ENCODE measurements at regions not wholly inside any gene's neighbourhood (a gene's known extent, or its start where the extent isn't known, plus 50 kb on each side); places are given as distances from the start of the nearest gene placed in this dataset.
"Not testable (repeated sequence)": the region's sequence is repeated elsewhere in the genome, so short reads cannot be mapped to it uniquely, and the experiment has no call there.

GRCh38 chr10:127649642-127650041 is 87.3 kb upstream of the FOXI2 start:
- no peak overlapping the region for H3K4me3 ChIP-seq (ENCODE audit: low read depth, low read length)
- no peak for TF ChIP-seq CTCF (IDR thresholded peaks at IDR 0.05; ENCODE audit: low read depth, low read length)
- in situ Hi-C loops (cut with HindIII; ENCODE audit: low sequenced_read_pairs): no loop called here
- no peak for DNase-seq (ENCODE audit: low read depth, low spot score)

DNA sequence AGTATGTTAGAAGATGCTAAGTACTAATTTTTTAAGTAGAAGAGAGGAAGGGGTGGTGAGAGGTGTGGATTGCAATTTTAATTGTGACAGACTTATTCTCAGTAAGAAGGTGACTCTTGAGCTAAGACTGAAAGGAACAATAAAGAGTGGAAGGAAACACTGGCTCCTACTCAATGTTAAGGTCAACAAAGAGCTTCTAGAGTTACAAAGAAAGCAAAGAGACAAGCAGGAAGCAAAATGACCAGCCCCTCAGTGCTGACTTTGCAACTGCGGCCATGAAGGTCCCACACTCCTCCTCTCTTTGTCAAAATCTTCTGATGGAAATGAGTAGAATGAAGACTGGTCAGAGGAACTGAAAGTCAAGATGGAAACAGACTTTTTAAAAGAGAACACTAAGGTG is 79.9 kb upstream of the FOXI2 start:
- no peak for DNase-seq (ENCODE audit: low read depth, low spot score)
- no peak overlapping the region for H3K4me3 ChIP-seq (ENCODE audit: low read depth, low read length)
- in situ Hi-C loops (cut with HindIII; ENCODE audit: low sequenced_read_pairs): no loop called here
- no peak for TF ChIP-seq CTCF (IDR thresholded peaks at IDR 0.05; ENCODE audit: low read depth, low read length)

DNA sequence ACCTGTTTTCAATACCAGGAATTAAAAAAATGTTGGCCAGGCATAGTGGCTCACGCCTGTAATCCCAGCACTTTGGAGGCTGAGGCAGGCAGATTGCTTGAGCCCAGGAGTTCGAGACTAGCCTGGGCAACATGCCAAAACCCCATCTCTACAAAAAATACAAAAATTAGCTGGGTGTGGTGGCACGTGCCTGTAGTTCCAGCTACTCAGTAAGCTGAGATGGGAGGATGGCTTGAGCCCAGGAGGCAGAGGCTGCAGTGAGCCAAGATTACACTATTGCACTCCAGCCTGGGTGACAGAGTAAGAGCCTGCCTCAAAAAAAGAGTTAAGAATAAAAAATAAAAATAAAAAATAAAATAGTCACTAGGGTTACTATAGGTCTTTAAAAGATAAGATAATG is 60.6 kb upstream of the FOXI2 start:
- H3K4me3 ChIP-seq (ENCODE audit: low read depth, low read length); DNase-seq (ENCODE audit: low read depth, low spot score); in situ Hi-C loops (cut with HindIII; ENCODE audit: low sequenced_read_pairs): not testable (repeated sequence)

GRCh38 chr10:127678091-127678490 is 58.9 kb upstream of the FOXI2 start:
- in situ Hi-C loops (cut with HindIII; ENCODE audit: low sequenced_read_pairs): no loop called here
- H3K4me3 ChIP-seq (ENCODE audit: low read depth, low read length): no peak overlapping the region
- DNase-seq (ENCODE audit: low read depth, low spot score): no peak
- no peak for TF ChIP-seq CTCF (IDR thresholded peaks at IDR 0.05; ENCODE audit: low read depth, low read length)

DNA sequence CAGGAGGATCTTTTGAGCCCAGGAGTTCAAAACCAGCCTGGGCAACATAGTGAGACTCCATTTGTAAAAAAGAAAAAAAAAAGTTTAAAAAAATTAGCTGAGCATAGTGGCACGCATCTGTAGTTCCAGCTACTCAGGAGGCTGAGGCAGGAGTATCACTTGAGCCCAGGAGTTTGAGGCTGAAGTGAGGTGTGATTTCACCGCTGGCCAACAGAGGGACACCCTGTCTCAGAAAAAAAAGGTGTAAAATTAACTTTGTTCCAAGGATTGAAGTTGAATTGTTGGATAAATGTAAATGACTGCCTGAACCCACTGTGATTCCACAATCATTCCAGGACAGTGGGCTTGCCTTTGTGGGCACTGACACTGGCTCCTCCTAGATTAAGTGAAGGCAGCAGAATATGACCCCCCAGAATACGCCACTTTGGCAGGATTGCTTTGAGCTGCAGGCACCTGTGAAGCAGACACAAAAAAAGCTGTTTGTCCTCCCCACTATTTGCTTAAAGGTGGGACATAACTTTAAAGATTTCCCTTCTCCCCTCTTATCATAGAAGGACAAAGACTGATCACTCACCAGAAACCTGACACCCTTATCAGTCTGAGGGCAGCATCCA is 57.2 kb upstream of the FOXI2 start:
- in situ Hi-C loops (cut with HindIII; ENCODE audit: low sequenced_read_pairs): no loop called here
- DNase-seq (ENCODE audit: low read depth, low spot score): no peak
- peak; percentile 21 for TF ChIP-seq CTCF (IDR thresholded peaks at IDR 0.05; ENCODE audit: low read depth, low read length)
- no peak overlapping the region for H3K4me3 ChIP-seq (ENCODE audit: low read depth, low read length)

All from astrocyte of the spinal cord (primary cell).